Suprapubic skin (tissue), 4 donors: ENCODE measurements at regions not wholly inside any gene's neighbourhood (a gene's known extent, or its start where the extent isn't known, plus 50 kb on each side); places are given as distances from the start of the nearest gene placed in this dataset.

Experiments
- POLR2A ChIP-seq, 2 donors: fragments of 450-650 bp; IDR thresholded peaks; one replicate each; pipeline ENCODE4 v1.6.1; 2017; ENCODE audit warnings: antibody characterized with exemption in 2 of 2, mild to moderate bottlenecking in 2 of 2, moderate library complexity in 2 of 2
- POLR2AphosphoS5 ChIP-seq, 3 donors: sonication (generic); formaldehyde crosslinking; IDR thresholded peaks; one replicate each; pipeline ENCODE4 v1.6.1; 2017; ENCODE audit warnings: antibody characterized with exemption in 3 of 3
- TF ChIP-seq, protein P1 (sequence below), 2 donors: fragments of 200-600 bp in 1 of 2; fragments of 450-650 bp in 1 of 2; sonication (generic) in 1 of 2; IDR thresholded peaks; one replicate each; pipeline ENCODE4 v1.5.1; 2016 to 2019; ENCODE audit warnings: antibody characterized with exemption in 2 of 2, mild to moderate bottlenecking in 1 of 2, moderate library complexity in 1 of 2

DNA sequence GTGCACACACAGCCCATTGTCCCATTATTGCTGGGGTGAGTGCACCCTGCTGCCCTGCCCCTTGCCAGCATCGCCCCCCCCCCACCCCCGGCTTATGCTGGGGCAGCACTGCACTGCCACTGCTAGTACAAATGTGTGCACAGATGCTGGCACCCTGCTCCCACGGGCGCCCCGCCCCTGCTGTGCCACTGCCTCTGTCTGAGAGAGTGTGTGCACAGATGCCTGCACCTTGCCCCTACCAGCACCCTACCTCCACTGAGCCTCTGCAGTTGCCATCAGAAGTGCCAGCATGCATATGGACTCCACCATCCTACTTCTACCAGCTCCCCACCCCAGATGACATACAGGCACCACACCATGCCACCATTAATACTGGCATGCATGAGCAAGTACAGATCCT is 454.6 kb upstream of the KHDRBS2 start:
- TF ChIP-seq, protein P1, sequence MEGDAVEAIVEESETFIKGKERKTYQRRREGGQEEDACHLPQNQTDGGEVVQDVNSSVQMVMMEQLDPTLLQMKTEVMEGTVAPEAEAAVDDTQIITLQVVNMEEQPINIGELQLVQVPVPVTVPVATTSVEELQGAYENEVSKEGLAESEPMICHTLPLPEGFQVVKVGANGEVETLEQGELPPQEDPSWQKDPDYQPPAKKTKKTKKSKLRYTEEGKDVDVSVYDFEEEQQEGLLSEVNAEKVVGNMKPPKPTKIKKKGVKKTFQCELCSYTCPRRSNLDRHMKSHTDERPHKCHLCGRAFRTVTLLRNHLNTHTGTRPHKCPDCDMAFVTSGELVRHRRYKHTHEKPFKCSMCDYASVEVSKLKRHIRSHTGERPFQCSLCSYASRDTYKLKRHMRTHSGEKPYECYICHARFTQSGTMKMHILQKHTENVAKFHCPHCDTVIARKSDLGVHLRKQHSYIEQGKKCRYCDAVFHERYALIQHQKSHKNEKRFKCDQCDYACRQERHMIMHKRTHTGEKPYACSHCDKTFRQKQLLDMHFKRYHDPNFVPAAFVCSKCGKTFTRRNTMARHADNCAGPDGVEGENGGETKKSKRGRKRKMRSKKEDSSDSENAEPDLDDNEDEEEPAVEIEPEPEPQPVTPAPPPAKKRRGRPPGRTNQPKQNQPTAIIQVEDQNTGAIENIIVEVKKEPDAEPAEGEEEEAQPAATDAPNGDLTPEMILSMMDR (IDR thresholded peaks at IDR 0.05) = no peak
- no peak for TF ChIP-seq POLR2A (IDR thresholded peaks at IDR 0.05)
- TF ChIP-seq POLR2AphosphoS5 (IDR thresholded peaks at IDR 0.05) = no peak
